Fibroblast of pulmonary artery (primary cell): ENCODE measurements at regions not wholly inside any gene's neighbourhood (a gene's known extent, or its start where the extent isn't known, plus 50 kb on each side); places are given as distances from the start of the nearest gene placed in this dataset.

Experiments
- DNase-seq: peaks from one replicate; pipeline ENCODE4 v3.0.0-alpha.2; 2010; ENCODE audit warnings: low read depth
- H3K4me3 ChIP-seq: replicated peaks from 2 replicates; pipeline ENCODE4 v1.5.1; 2011; ENCODE audit warnings: low read depth, mild to moderate bottlenecking, control low read depth, low read length, moderate library complexity
- CTCF ChIP-seq: IDR thresholded peaks from 2 replicates; pipeline ENCODE4 v1.5.1; 2011; ENCODE audit warnings: mild to moderate bottlenecking, control low read depth, low read length, inconsistent platforms; ENCODE audit errors: missing control alignments

GRCh38 chr14:97824218-97824617, 1027.0 kb downstream of the VRK1 start:
- TF ChIP-seq CTCF = no peak
- H3K4me3 ChIP-seq = no peak overlapping the region
- no peak for DNase-seq

DNA sequence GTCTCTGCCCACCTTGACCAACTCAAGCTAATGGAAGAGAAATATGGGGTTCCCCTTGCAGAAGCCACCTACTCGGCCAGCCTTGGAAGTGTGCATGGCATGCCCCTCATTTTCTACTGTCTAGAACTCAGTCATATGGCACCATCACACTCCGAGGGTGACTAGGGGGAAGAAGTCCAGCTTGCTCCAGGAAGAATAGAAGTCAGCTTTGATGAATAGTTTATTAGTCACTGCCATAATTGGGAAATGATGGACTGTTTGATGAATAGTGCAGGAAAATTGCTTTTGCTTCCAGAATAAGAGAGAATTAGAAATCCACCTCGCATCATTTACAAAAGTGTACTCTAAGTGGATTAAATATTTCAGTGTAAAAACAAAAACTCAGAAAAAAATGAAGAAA, 1030.6 kb downstream of the VRK1 start:
- no peak for TF ChIP-seq CTCF
- DNase-seq = no peak
- no peak overlapping the region for H3K4me3 ChIP-seq

DNA sequence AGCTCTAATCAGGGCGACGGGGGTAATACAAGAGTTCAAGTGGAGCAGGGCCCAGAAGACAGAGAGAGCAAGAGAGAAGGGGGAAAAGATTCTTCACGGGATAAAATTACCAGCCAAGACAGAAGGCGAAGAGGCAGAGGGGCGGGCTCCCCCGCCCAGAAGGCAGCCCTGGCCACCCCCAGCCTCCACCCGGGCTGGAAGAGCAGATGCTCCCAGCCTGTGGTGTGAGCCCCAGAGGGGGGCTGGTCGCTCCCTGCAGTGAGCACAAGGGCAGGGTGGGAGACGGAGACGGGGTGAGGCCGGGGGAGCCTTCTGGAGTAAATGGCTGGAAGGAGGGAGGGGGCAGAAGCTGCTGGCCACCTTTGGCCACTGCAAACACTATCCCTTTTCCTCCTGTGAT, 1035.6 kb downstream of the VRK1 start:
- no peak for TF ChIP-seq CTCF
- no peak for DNase-seq
- no peak overlapping the region for H3K4me3 ChIP-seq

GRCh38 chr14:97838986-97839385, 1041.8 kb downstream of the VRK1 start:
- no peak for TF ChIP-seq CTCF
- no peak for DNase-seq
- H3K4me3 ChIP-seq = no peak overlapping the region

GRCh38 chr14:97840159-97840558, 1043.0 kb downstream of the VRK1 start:
- no peak overlapping the region for H3K4me3 ChIP-seq
- DNase-seq = no peak
- TF ChIP-seq CTCF = no peak

DNA sequence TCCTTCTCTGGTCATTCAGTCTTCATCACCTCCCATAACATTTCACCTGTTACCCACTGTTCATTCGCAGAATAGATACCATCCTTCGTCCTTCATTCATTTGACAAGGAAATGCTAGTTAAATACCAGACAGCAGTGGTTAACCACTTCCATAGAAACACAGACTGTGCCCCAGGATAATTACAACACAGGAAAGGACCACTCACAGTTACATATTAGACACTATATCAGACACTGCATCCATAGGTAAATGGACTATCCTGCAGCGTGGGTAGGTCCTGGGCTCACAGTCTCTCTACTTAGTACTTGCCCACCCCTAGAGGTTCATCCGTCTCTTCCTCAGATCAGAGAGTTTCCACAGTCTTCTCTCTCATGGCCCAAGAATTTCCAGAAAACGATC, 1044.6 kb downstream of the VRK1 start:
- TF ChIP-seq CTCF = no peak
- H3K4me3 ChIP-seq = no peak overlapping the region
- no peak for DNase-seq

- DNase-seq = no peak
- no peak for TF ChIP-seq CTCF
- H3K4me3 ChIP-seq = no peak overlapping the region
Observed at GRCh38 chr14:97843066-97843465, 1045.9 kb downstream of the VRK1 start.
